Neural cell (in vitro differentiated cells): ENCODE measurements at regions not wholly inside any gene's neighbourhood (a gene's known extent, or its start where the extent isn't known, plus 50 kb on each side); places are given as distances from the start of the nearest gene placed in this dataset.

ENCODE experiments used
- H2AFZ ChIP-seq: fragments of 200-600, 300-800 bp; sonication (generic), shearing (Covaris generic); 2 replicates; pipeline ENCODE4 v1.6.0; 2014; ENCODE audit warnings: low read depth, mild to moderate bottlenecking, antibody characterized with exemption, low read length, moderate library complexity
- H3F3A ChIP-seq: fragments of 200-600 bp; shearing (Covaris generic); 2 replicates; pipeline ENCODE4 v1.6.1; 2016; ENCODE audit warnings: mild to moderate bottlenecking, moderate library complexity, mixed read lengths, antibody characterized with exemption, low read length; ENCODE audit not compliant: insufficient read depth, poor library complexity, severe bottlenecking
- H3K27ac ChIP-seq: fragments of 200-600, 300-800 bp; sonication (generic), shearing (Covaris generic); 2 replicates; pipeline ENCODE4 v1.5.1; 2014; ENCODE audit warnings: mild to moderate bottlenecking, low read length, moderate library complexity
- H3K27me3 ChIP-seq: fragments of 300-800, 200-600 bp; sonication (generic), shearing (Covaris generic); 2 replicates; pipeline ENCODE4 v1.6.0; 2014; ENCODE audit warnings: mild to moderate bottlenecking, low read depth, low read length, moderate library complexity; ENCODE audit not compliant: insufficient read depth
- H3K36me3 ChIP-seq: fragments of 300-800, 200-600 bp; sonication (generic), shearing (Covaris generic); 2 replicates; pipeline ENCODE4 v1.5.1; 2014; ENCODE audit warnings: mild to moderate bottlenecking, antibody characterized with exemption, low read length, moderate library complexity; ENCODE audit not compliant: insufficient read depth
- H3K4me2 ChIP-seq: fragments of 300-800, 200-600 bp; sonication (generic), shearing (Covaris generic); 2 replicates; pipeline ENCODE4 v1.6.0; 2014; ENCODE audit warnings: mild to moderate bottlenecking, low read length
- H3K4me3 ChIP-seq: fragments of 300-800, 200-600 bp; sonication (generic), shearing (Covaris generic); 2 replicates; pipeline ENCODE4 v1.5.1; 2014; ENCODE audit warnings: mild to moderate bottlenecking, low read length, moderate library complexity
- H3K79me2 ChIP-seq: fragments of 200-600 bp; shearing (Covaris generic); replicated peaks from 2 replicates; pipeline ENCODE4 v1.6.0; 2014; ENCODE audit warnings: mild to moderate bottlenecking, low read length, moderate library complexity; ENCODE audit not compliant: insufficient read depth
- H3K9ac ChIP-seq: fragments of 300-800, 200-600 bp; sonication (generic), shearing (Covaris generic); 2 replicates; pipeline ENCODE4 v1.6.1; 2016; ENCODE audit warnings: mild to moderate bottlenecking, low read length, mixed read lengths
- H3K9me2 ChIP-seq: fragments of 200-600 bp; shearing (Covaris generic); 2 replicates; pipeline ENCODE4 v1.6.1; 2016; ENCODE audit warnings: mild to moderate bottlenecking, low read length, mixed read lengths; ENCODE audit not compliant: insufficient read depth
- H3K9me3 ChIP-seq: fragments of 200-600, 300-800 bp; sonication (generic), shearing (Covaris generic); 2 replicates; pipeline ENCODE4 v1.6.1; 2016; ENCODE audit warnings: mild to moderate bottlenecking, mixed run types, low read length, moderate library complexity, mixed read lengths
- H4K20me1 ChIP-seq: fragments of 200-600 bp; shearing (Covaris generic); 2 replicates; pipeline ENCODE4 v1.6.1; 2016; ENCODE audit warnings: mild to moderate bottlenecking, mixed run types; ENCODE audit not compliant: insufficient read depth
- CTCF ChIP-seq: fragments of 450-650 bp; IDR thresholded peaks from 2 replicates; pipeline ENCODE4 v1.5.1; 2014; ENCODE audit warnings: antibody characterized with exemption, mild to moderate bottlenecking, moderate library complexity; ENCODE audit not compliant: poor library complexity, severe bottlenecking
- EP300 ChIP-seq: fragments of 450-650 bp; conservative IDR thresholded peaks from 2 replicates; pipeline ENCODE4 v1.6.1; 2014; ENCODE audit warnings: antibody characterized with exemption, mild to moderate bottlenecking, moderate library complexity; ENCODE audit not compliant: poor library complexity, severe bottlenecking
- EZH2 ChIP-seq: fragments of 200-600, 300-800 bp; shearing (Covaris generic), sonication (generic); IDR thresholded peaks from 2 replicates; pipeline ENCODE4 v1.6.1; 2014; ENCODE audit warnings: antibody characterized with exemption, low read length, borderline replicate concordance, mild to moderate bottlenecking; ENCODE audit not compliant: insufficient read depth, poor library complexity, severe bottlenecking
- MXI1 ChIP-seq: fragments of 450-650 bp; conservative IDR thresholded peaks from 2 replicates; pipeline ENCODE4 v1.6.1; 2014; ENCODE audit warnings: antibody characterized with exemption, mild to moderate bottlenecking; ENCODE audit not compliant: poor library complexity, severe bottlenecking
- POLR2AphosphoS5 ChIP-seq: IDR thresholded peaks from 2 replicates; pipeline ENCODE4 v1.6.1; 2012
- RAD21 ChIP-seq: fragments of 450-650 bp; conservative IDR thresholded peaks from 2 replicates; pipeline ENCODE4 v1.6.1; 2014; ENCODE audit warnings: antibody characterized with exemption, mild to moderate bottlenecking, moderate library complexity
- SMC3 ChIP-seq: fragments of 450-650 bp; conservative IDR thresholded peaks from 2 replicates; pipeline ENCODE4 v1.6.1; 2014; ENCODE audit warnings: antibody characterized with exemption, mild to moderate bottlenecking, moderate library complexity; ENCODE audit not compliant: poor library complexity
- TAF1 ChIP-seq: IDR thresholded peaks from 2 replicates; pipeline ENCODE4 v1.6.1; 2012; ENCODE audit warnings: low read depth
- TF ChIP-seq, protein P1 (sequence below): IDR thresholded peaks from 2 replicates; pipeline ENCODE4 v1.6.1; 2012; ENCODE audit warnings: borderline replicate concordance

DNA sequence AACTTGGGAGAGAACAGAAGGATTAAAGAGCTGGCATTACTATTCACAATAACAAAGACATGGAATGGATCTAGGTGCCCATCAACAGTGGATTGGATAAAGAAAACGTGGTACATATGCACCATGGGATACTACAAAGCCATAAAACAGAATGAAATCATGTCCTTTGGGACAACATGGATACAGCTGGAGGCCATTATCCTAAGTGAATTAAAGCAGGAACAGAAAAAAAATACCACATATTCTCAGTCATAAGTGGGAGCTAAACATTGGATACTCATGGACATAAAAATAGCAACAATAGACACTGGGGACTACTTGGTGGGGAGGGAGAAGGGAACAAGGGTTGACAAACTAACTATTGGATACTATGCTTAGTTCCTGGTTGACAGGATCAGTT is 133.2 kb upstream of the ITGB1 start:
- Histone ChIP-seq H4K20me1 (no peaks in the 10 kb centered on the region), H3K36me3 (no peaks in the 10 kb centered on the region), H3K27ac (no peak overlapping the region), H3K9ac (no peak overlapping the region), H3K9me3 (peaks cover 5% of the 10 kb centered on the region), H3F3A (no peaks in the 10 kb centered on the region), H3K4me3 (no peak overlapping the region), H2AFZ (no peak overlapping the region), H3K9me2 (no peaks in the 10 kb centered on the region), H3K27me3 (no peaks in the 10 kb centered on the region), H3K79me2 (no peaks in the 10 kb centered on the region), H3K4me2 (no peak overlapping the region)
- TF ChIP-seq EP300 (no peak), CTCF (no peak), SMC3 (no peak), EZH2 (no peak), MXI1 (no peak), TAF1 (no peak), POLR2AphosphoS5 (no peak), RAD21 (no peak)
- TF ChIP-seq, protein P1, sequence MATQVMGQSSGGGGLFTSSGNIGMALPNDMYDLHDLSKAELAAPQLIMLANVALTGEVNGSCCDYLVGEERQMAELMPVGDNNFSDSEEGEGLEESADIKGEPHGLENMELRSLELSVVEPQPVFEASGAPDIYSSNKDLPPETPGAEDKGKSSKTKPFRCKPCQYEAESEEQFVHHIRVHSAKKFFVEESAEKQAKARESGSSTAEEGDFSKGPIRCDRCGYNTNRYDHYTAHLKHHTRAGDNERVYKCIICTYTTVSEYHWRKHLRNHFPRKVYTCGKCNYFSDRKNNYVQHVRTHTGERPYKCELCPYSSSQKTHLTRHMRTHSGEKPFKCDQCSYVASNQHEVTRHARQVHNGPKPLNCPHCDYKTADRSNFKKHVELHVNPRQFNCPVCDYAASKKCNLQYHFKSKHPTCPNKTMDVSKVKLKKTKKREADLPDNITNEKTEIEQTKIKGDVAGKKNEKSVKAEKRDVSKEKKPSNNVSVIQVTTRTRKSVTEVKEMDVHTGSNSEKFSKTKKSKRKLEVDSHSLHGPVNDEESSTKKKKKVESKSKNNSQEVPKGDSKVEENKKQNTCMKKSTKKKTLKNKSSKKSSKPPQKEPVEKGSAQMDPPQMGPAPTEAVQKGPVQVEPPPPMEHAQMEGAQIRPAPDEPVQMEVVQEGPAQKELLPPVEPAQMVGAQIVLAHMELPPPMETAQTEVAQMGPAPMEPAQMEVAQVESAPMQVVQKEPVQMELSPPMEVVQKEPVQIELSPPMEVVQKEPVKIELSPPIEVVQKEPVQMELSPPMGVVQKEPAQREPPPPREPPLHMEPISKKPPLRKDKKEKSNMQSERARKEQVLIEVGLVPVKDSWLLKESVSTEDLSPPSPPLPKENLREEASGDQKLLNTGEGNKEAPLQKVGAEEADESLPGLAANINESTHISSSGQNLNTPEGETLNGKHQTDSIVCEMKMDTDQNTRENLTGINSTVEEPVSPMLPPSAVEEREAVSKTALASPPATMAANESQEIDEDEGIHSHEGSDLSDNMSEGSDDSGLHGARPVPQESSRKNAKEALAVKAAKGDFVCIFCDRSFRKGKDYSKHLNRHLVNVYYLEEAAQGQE, result no peak

GRCh38 chr10:33088990-33089389 is 131.0 kb upstream of the ITGB1 start:
- H3K9ac ChIP-seq, result no peak overlapping the region
- H3K9me2 ChIP-seq, result no peaks in the 10 kb centered on the region
- H3K36me3 ChIP-seq, result no peaks in the 10 kb centered on the region
- H3K4me2 ChIP-seq, result no peak overlapping the region
- H3K9me3 ChIP-seq, result no peaks in the 10 kb centered on the region
- no peaks in the 10 kb centered on the region for H3F3A ChIP-seq
- no peaks in the 10 kb centered on the region for H3K27me3 ChIP-seq
- H2AFZ ChIP-seq, result no peak overlapping the region
- no peak overlapping the region for H3K27ac ChIP-seq
- H3K4me3 ChIP-seq, result no peak overlapping the region
- TF ChIP-seq EP300 (peak; percentile 18), POLR2AphosphoS5 (peak; percentile 49)
- TF ChIP-seq, protein P1, result no peak
- H4K20me1 ChIP-seq, result no peaks in the 10 kb centered on the region
- no peaks in the 10 kb centered on the region for H3K79me2 ChIP-seq
